Heart left ventricle (tissue), 13 donors: ENCODE measurements at regions not wholly inside any gene's neighbourhood (a gene's known extent, or its start where the extent isn't known, plus 50 kb on each side); places are given as distances from the start of the nearest gene placed in this dataset.

Experiments
- CTCF ChIP-seq, 12 donors: fragments of 200-600 bp; sonication (generic) in 4 of 12; IDR thresholded peaks; one replicate each; pipeline versions ENCODE4 v1.5.0 to v1.8.0; 2018 to 2022; ENCODE audit warnings: antibody characterized with exemption in 12 of 12, mild to moderate bottlenecking in 5 of 12
- POLR2A ChIP-seq, 2 donors: fragments of 450-650 bp; IDR thresholded peaks; one replicate each; pipeline ENCODE4 v1.6.1; 2017; ENCODE audit warnings: antibody characterized with exemption in 2 of 2, mild to moderate bottlenecking in 2 of 2, moderate library complexity in 2 of 2
- donor health status: ischemic (EF 13 %, LVEDD 7.1; RV severe dilation, severe dysfunction).
- donor health status: DM: no; HTN: yes; CAD: no.
- donor health status: DM: no; HTN: no; CAD: no.
- donor health status: ischemic (EF 25% LVEDD 6.9; RV normal size, moderate dysfunction).
- donor health status: ischemic (EF 25% LVEDD 5.7; RV mildly dilated, moderate dysfunction).
- donor health status: ischemic (EF 35%, LVEDD 5.7; RV mildly dilated, moderate dysfunction).
- donor health status: nonischemic (EF 11% LVEDD 7.7; RV severe dilation, severe dysfunction).
- donor health status: DM: yes; HTN: yes; CAD: no.
- donor health status: PGD.
- donor health status: ischemic (EF 29% LVEDD 5.4; RV normal size, mild dysfunction).
- donor health status: nonischemic (EF 23%, LVEDD 6.1; RV moderate dilation, normal function).

DNA sequence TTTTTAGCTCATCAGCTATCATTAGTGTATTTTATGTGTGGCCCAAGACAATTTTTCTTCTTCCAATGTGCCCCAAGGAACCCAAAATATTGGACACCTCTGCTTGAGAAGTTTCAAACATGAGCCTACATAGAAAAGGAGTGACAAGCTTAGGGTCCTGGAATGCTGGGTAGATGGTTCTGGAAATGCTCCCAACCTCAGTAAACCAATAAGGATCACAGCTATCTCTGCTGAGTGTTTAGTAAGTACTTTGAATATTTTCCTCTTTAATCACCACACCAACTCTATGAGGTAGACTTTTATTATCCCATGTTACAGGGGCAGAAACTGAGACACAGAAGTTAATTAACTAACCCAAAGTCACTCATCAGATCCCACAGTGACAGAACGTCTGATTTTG, 164.9 kb upstream of the KLF3 start:
- TF ChIP-seq CTCF (IDR thresholded peaks at IDR 0.05) (no peak), POLR2A (IDR thresholded peaks at IDR 0.05) (no peak)
